Heart left ventricle (tissue), 13 donors: ENCODE measurements at regions not wholly inside any gene's neighbourhood (a gene's known extent, or its start where the extent isn't known, plus 50 kb on each side); places are given as distances from the start of the nearest gene placed in this dataset.

Source experiments
- POLR2A ChIP-seq, 2 donors: fragments of 450-650 bp; IDR thresholded peaks; one replicate each; pipeline ENCODE4 v1.6.1; 2017; ENCODE audit warnings: antibody characterized with exemption in 2 of 2, mild to moderate bottlenecking in 2 of 2, moderate library complexity in 2 of 2
- TF ChIP-seq, protein P1 (sequence below), 12 donors: fragments of 200-600 bp; sonication (generic) in 4 of 12; IDR thresholded peaks; one replicate each; pipeline versions ENCODE4 v1.5.0 to v1.8.0; 2018 to 2022; ENCODE audit warnings: antibody characterized with exemption in 12 of 12, mild to moderate bottlenecking in 5 of 12
- donor health status: ischemic (EF 13 %, LVEDD 7.1; RV severe dilation, severe dysfunction).
- donor health status: DM: no; HTN: yes; CAD: no.
- donor health status: DM: no; HTN: no; CAD: no.
- donor health status: ischemic (EF 25% LVEDD 6.9; RV normal size, moderate dysfunction).
- donor health status: ischemic (EF 25% LVEDD 5.7; RV mildly dilated, moderate dysfunction).
- donor health status: ischemic (EF 35%, LVEDD 5.7; RV mildly dilated, moderate dysfunction).
- donor health status: nonischemic (EF 11% LVEDD 7.7; RV severe dilation, severe dysfunction).
- donor health status: DM: yes; HTN: yes; CAD: no.
- donor health status: PGD.
- donor health status: ischemic (EF 29% LVEDD 5.4; RV normal size, mild dysfunction).
- donor health status: nonischemic (EF 23%, LVEDD 6.1; RV moderate dilation, normal function).

DNA sequence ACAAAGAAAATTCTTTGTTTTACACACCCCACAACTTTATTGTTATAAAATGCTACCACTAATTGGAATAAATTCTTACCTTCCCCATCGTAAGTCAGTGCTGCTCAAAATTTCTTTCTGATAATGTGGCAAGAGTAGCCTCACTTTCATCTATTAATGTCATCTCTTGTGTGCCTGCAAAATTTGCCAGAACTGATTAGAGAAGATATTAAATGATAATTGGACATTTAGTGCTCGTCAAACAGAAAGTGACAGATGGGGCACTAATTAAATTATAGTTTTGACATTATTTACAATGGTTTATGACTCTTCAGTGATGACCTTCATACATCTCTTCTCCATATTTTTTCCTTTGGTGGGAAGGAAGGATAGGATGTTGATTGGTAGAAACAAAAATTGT, 690.9 kb downstream of the NXPH1 start:
- no peak for TF ChIP-seq POLR2A (IDR thresholded peaks at IDR 0.05)
- TF ChIP-seq, protein P1, sequence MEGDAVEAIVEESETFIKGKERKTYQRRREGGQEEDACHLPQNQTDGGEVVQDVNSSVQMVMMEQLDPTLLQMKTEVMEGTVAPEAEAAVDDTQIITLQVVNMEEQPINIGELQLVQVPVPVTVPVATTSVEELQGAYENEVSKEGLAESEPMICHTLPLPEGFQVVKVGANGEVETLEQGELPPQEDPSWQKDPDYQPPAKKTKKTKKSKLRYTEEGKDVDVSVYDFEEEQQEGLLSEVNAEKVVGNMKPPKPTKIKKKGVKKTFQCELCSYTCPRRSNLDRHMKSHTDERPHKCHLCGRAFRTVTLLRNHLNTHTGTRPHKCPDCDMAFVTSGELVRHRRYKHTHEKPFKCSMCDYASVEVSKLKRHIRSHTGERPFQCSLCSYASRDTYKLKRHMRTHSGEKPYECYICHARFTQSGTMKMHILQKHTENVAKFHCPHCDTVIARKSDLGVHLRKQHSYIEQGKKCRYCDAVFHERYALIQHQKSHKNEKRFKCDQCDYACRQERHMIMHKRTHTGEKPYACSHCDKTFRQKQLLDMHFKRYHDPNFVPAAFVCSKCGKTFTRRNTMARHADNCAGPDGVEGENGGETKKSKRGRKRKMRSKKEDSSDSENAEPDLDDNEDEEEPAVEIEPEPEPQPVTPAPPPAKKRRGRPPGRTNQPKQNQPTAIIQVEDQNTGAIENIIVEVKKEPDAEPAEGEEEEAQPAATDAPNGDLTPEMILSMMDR (IDR thresholded peaks at IDR 0.05) = no peak
